ENCODE measurements at regions not wholly inside any gene's neighbourhood (a gene's known extent, or its start where the extent isn't known, plus 50 kb on each side); places are given as distances from the start of the nearest gene placed in this dataset.

DNA sequence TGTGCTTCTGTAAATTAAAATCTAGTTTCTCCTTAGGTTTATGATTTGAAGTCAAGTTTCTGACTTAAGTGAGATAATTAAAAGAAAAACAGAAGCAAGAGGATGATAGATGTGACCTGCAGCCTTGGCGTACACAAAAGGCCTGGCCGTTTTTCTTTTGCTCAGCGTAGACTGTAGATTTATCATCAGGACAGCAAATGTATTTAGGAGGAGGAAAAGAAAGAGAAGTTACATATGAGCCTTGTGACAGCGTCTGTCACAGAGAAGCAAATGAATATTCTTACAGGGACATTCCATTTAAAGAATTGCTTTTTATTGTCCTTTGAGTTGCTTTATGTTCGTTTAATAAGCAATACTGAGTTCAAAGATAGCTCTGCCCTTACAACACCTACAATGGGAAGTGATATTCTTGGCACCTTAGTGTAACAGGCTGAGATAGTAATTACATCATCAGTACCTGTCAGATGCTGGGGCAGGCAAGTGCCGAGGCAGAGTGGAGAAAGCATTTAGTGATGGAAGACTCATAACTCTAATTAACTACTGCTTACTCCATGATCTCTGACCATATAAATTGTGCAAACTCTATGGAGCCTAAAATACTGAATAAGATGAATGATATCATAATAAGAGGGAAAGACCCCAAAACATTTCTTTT is 311.5 kb downstream of the MFSD1 start:
- Histone ChIP-seq H3K27me3 (ENCODE audit: control insufficient read depth, insufficient read depth, low read length) (no peaks in the 10 kb centered on the region), H3K36me3 (ENCODE audit: control insufficient read depth, insufficient read depth, low read length) (no peaks in the 10 kb centered on the region), H3K4me3 (ENCODE audit: low read depth, low read length) (no peak overlapping the region)
- TF ChIP-seq, protein P1, sequence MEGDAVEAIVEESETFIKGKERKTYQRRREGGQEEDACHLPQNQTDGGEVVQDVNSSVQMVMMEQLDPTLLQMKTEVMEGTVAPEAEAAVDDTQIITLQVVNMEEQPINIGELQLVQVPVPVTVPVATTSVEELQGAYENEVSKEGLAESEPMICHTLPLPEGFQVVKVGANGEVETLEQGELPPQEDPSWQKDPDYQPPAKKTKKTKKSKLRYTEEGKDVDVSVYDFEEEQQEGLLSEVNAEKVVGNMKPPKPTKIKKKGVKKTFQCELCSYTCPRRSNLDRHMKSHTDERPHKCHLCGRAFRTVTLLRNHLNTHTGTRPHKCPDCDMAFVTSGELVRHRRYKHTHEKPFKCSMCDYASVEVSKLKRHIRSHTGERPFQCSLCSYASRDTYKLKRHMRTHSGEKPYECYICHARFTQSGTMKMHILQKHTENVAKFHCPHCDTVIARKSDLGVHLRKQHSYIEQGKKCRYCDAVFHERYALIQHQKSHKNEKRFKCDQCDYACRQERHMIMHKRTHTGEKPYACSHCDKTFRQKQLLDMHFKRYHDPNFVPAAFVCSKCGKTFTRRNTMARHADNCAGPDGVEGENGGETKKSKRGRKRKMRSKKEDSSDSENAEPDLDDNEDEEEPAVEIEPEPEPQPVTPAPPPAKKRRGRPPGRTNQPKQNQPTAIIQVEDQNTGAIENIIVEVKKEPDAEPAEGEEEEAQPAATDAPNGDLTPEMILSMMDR (IDR thresholded peaks at IDR 0.05; ENCODE audit: insufficient read depth, low read length, severe bottlenecking) = no peak
- DNase-seq (ENCODE audit: low read depth) = no peak
- FAIRE-seq = no peak

DNA sequence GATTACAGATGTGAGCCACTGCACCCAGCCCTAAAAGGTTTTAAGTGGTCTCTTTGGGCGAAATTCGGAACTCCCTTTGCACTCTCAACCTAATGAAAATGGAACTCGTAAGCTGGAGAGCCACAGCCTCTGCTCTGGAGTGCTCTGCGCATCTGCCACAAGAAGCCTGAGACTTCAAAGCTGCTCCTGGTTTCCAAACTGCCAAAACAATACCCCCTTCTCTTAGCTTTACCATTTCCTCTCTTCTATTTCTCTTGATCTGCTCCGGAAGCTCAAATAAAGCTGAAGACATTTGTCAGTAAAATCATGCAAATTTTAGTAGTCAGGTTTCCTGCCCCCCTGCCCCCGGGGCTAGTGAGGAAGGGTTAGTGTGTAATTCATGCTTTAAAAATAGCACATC is 312.7 kb downstream of the MFSD1 start:
- TF ChIP-seq, protein P1 (IDR thresholded peaks at IDR 0.05; ENCODE audit: insufficient read depth, low read length, severe bottlenecking) = no peak
- no peaks in the 10 kb centered on the region for H3K27me3 ChIP-seq (ENCODE audit: control insufficient read depth, insufficient read depth, low read length)
- FAIRE-seq (no peak), DNase-seq (ENCODE audit: low read depth) (no peak)
- H3K36me3 ChIP-seq (ENCODE audit: control insufficient read depth, insufficient read depth, low read length) = no peaks in the 10 kb centered on the region
- no peak overlapping the region for H3K4me3 ChIP-seq (ENCODE audit: low read depth, low read length)

DNA sequence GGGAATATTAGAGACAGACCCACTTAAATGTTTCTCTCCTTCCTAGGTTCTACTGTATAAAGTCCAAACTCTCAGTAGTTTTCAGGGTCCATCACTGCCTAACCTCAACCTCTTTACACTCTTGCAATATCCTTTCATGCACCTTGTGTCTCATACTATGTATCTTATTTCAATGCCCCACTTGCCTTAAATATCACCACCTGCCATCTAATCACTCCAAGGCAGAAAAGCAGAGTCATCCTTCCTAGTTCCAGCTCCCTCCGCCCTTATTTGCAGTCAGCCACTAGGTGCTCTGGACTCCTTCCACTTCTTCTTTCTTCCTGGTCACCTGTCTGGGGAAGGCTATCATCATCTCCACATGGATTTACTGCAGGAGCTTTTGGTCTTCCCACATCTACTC is 322.0 kb downstream of the MFSD1 start:
- Histone ChIP-seq H3K27me3 (ENCODE audit: control insufficient read depth, insufficient read depth, low read length) (no peaks in the 10 kb centered on the region), H3K4me3 (ENCODE audit: low read depth, low read length) (no peak overlapping the region), H3K36me3 (ENCODE audit: control insufficient read depth, insufficient read depth, low read length) (no peaks in the 10 kb centered on the region)
- TF ChIP-seq, protein P1 (IDR thresholded peaks at IDR 0.05; ENCODE audit: insufficient read depth, low read length, severe bottlenecking) = no peak
- FAIRE-seq = peak; percentile 23
- DNase-seq (ENCODE audit: low read depth) = no peak

DNA sequence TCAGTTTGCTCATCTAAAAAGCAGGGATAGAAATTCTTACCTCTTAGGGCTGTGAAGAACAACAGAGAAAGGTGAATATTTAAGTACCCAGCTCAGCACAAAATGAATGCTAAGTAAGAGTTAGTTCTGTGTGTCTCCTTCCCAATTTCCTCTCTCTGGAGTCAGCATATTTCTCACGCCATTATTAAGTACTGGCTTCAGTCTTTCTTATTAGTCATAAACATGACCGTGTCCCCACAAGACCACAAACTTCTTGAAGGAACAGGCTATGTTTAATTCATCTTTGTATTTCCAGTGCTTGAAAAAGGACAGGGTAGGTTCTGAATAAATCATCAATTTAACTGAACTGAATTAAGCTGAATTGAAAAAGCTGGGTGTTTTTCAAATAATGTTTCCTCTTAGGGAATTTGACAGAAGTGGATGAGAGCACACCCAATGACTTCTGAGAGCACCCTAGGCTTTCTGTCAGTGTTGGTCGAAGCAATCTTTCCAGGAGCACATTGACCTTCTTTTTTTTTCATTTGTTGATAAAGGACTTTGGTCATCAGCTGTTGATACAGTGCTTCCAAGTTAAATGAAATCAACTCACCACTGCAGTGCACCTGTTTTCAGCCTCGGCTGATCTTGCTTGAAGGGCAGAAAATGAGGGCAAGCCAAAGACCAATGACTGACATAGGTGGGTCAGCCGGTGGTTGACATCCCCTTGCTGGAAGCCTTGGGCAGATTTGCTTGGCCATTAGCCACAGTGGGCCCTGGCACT is 324.6 kb downstream of the MFSD1 start:
- no peaks in the 10 kb centered on the region for H3K36me3 ChIP-seq (ENCODE audit: control insufficient read depth, insufficient read depth, low read length)
- H3K4me3 ChIP-seq (ENCODE audit: low read depth, low read length) = no peak overlapping the region
- DNase-seq (ENCODE audit: low read depth) = peak; percentile 39
- no peaks in the 10 kb centered on the region for H3K27me3 ChIP-seq (ENCODE audit: control insufficient read depth, insufficient read depth, low read length)
- FAIRE-seq = no peak
- TF ChIP-seq, protein P1 (IDR thresholded peaks at IDR 0.05; ENCODE audit: insufficient read depth, low read length, severe bottlenecking) = no peak

DNA sequence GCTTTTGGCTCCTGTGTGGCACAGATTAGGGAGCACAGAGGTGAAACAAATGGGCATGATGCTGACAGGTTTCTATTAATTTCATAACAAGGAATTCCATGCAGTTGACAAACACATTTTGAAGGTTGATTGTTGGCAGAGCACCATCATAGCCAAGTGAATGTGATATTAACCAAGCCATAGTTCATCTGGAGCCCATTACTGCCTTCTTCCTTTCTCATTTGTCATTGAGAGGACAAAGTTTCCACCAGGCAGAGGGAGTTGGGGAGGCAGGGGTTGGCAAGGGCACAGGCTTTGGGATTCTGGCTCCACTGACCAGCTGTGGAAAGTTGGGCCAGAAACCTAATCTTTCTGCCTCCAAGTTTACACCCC is 325.2 kb downstream of the MFSD1 start:
- FAIRE-seq (no peak), DNase-seq (ENCODE audit: low read depth) (no peak)
- Histone ChIP-seq H3K36me3 (ENCODE audit: control insufficient read depth, insufficient read depth, low read length) (no peaks in the 10 kb centered on the region), H3K4me3 (ENCODE audit: low read depth, low read length) (no peak overlapping the region), H3K27me3 (ENCODE audit: control insufficient read depth, insufficient read depth, low read length) (no peaks in the 10 kb centered on the region)
- TF ChIP-seq, protein P1 (IDR thresholded peaks at IDR 0.05; ENCODE audit: insufficient read depth, low read length, severe bottlenecking) = no peak

Data from bronchial epithelial cell (primary cell).